Activated T-helper 1 cell treated with anti-CD3 and anti-CD28 coated beads, Interleukin-12 subunit alpha, Interleukin-12 subunit beta, Interleukin-2, Interleukin-4 antibody, amounts not matched to agents 30 ng/mL and 10 ng/mL and 1 ng/mL, durations not matched to agents 14 hours and 24 hours and 36 hours (primary cell): ENCODE measurements at regions not wholly inside any gene's neighbourhood (a gene's known extent, or its start where the extent isn't known, plus 50 kb on each side); places are given as distances from the start of the nearest gene placed in this dataset.

Experiments
- DNase-seq: peaks from one replicate; pipeline ENCODE4 v3.0.0; 2021; ENCODE audit warnings: low spot score
- H3K27ac Mint-ChIP-seq: one replicate; pipeline ENCODE4 v1.8.0; 2021; ENCODE audit warnings: mild to moderate bottlenecking, mixed read lengths
- H3K27me3 Mint-ChIP-seq: one replicate; pipeline ENCODE4 v1.8.0; 2022; ENCODE audit warnings: mild to moderate bottlenecking, moderate library complexity, mixed read lengths; ENCODE audit not compliant: insufficient read depth
- H3K36me3 Mint-ChIP-seq: one replicate; pipeline ENCODE4 v1.8.0; 2021; ENCODE audit warnings: low read depth, mixed read lengths
- H3K4me1 Mint-ChIP-seq: one replicate; pipeline ENCODE4 v1.8.0; 2021; ENCODE audit warnings: low read depth, mixed read lengths
- H3K4me3 Mint-ChIP-seq: one replicate; pipeline ENCODE4 v1.8.0; 2021; ENCODE audit warnings: mild to moderate bottlenecking, moderate library complexity, mixed read lengths
- H3K9me3 Mint-ChIP-seq: one replicate; pipeline ENCODE4 v1.8.0; 2021; ENCODE audit warnings: mixed read lengths
- intact Hi-C: fragments of 100-400 bp; cut with micrococcal nuclease; formaldehyde crosslinking; loops from one replicate; pipeline ENCODE4 v1.15.1; 2024

DNA sequence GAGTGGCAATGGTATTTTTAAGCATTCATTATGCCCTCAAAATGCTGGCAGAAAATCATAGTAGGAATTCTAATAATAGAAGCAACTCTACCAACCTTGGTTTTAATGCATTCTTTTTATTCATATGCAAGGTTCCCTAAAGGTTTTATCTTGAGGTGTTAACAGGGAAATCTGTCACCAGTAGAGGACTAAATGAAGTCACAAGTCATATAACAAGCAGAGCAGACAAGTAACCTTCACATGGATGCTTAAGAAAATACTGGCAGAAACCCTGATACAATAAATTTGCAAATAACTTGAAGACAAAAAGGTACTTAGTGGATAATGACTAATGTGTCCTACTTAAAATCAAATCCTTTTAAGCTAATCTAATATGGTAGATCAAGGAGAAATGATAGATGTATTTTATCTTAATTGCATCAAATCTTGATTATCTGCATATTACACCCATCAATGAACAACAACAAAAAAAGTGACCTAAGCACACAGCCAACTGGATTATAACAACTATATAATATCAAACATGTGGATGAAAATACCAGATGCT lies 73.3 kb downstream of the RFC3 start:
- Mint-ChIP-seq H3K27ac (no peak overlapping the region), H3K4me3 (no peak overlapping the region), H3K9me3 (peaks cover 41% of the 10 kb centered on the region), H3K27me3 (no peaks in the 10 kb centered on the region), H3K36me3 (peaks cover 3% of the 10 kb centered on the region), H3K4me1 (no peaks in the 10 kb centered on the region)
- intact Hi-C loops = no loop called here
- no peak for DNase-seq

DNA sequence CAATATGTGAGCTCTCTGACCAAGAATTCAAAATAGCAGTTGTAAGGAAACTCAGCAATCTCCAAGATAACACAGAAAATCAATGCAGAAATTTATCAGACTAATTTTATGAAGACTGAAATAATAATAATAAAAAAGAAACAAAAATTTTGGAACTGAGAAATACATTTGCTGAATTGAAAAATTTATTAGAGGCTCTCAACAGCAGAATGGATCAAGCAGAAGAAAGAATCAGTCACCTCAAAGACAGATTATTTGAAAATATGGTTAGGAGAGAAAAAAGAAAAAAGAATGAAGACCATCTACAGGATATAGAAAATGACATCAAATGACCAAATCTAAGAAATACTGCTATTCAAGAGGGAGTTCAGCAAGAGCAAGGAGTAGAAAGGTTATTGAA lies 75.6 kb downstream of the RFC3 start:
- H3K9me3 Mint-ChIP-seq = peaks cover 58% of the 10 kb centered on the region
- H3K4me1 Mint-ChIP-seq = no peaks in the 10 kb centered on the region
- DNase-seq = no peak
- H3K27me3 Mint-ChIP-seq = no peaks in the 10 kb centered on the region
- intact Hi-C loops = no loop called here
- no peak overlapping the region for H3K27ac Mint-ChIP-seq
- no peak overlapping the region for H3K4me3 Mint-ChIP-seq
- H3K36me3 Mint-ChIP-seq = peaks cover 3% of the 10 kb centered on the region

DNA sequence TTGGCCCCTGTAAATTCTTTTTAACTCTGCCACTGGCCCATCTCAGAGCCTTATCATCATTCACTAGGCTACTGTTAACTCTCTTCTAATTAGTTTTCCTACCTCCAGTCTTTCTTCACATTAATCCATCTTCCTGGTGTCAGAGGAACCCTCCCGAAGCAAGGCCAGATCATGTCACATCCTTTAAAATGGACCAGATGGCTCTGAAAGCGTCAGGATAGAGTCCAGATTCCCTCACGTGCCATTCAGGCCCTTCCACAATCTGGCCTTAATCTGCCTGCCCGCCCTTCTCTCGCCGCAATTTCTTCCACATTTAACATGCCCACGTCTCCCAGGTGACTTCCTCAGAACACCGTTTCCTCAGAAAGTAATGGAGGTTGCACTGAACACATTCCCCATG lies 86.5 kb downstream of the RFC3 start:
- Mint-ChIP-seq H3K27me3 (no peaks in the 10 kb centered on the region), H3K4me1 (no peaks in the 10 kb centered on the region), H3K9me3 (peaks cover 13% of the 10 kb centered on the region), H3K27ac (no peak overlapping the region), H3K36me3 (no peaks in the 10 kb centered on the region), H3K4me3 (no peak overlapping the region)
- intact Hi-C loops = no loop called here
- DNase-seq = no peak

DNA sequence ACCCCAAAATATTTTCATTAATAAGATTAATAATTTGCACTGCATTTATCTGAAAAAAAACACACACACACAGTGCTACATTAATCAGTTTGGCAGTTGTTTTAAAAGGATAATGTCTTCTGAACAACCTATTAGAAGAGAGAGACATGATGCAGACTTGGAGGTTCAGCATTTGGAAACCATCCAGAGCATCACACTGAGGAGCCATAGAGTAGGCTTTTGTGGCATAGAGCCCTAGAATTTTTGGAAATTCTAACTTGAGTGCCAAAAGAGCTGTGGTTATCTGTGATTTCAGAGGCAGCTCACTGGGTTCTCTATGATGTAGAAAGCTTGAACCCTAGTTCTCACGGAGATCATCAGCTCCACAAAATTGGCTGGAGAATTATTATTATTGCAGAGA lies 90.2 kb downstream of the RFC3 start:
- H3K36me3 Mint-ChIP-seq = peaks cover 2% of the 10 kb centered on the region
- no peaks in the 10 kb centered on the region for H3K27me3 Mint-ChIP-seq
- H3K9me3 Mint-ChIP-seq = no peaks in the 10 kb centered on the region
- no peak overlapping the region for H3K4me3 Mint-ChIP-seq
- intact Hi-C loops = no loop called here
- no peak overlapping the region for H3K27ac Mint-ChIP-seq
- DNase-seq = no peak
- H3K4me1 Mint-ChIP-seq = no peaks in the 10 kb centered on the region

DNA sequence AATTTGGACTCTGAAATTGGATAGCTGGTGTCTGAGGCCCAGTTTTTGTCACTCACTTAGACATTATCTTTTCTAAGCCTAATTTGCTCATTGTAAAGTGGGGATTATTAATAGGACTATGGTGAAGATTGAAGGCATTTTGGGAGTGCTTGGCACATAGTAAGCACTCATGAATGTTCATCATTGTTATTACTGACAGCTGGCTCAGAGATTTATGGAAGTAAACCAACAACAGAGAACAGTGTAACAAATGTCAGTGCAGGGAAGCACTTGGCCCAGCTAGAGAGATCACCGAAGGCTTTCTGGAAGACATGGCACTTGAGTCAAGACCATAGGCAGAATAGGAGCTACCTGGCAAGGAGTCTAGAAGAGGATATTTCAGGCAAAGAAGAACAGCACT lies 92.3 kb downstream of the RFC3 start:
- no peak for DNase-seq
- intact Hi-C loops = no loop called here
- peaks cover 2% of the 10 kb centered on the region for H3K36me3 Mint-ChIP-seq
- no peaks in the 10 kb centered on the region for H3K9me3 Mint-ChIP-seq
- no peaks in the 10 kb centered on the region for H3K27me3 Mint-ChIP-seq
- no peaks in the 10 kb centered on the region for H3K4me1 Mint-ChIP-seq
- no peak overlapping the region for H3K27ac Mint-ChIP-seq
- no peak overlapping the region for H3K4me3 Mint-ChIP-seq

DNA sequence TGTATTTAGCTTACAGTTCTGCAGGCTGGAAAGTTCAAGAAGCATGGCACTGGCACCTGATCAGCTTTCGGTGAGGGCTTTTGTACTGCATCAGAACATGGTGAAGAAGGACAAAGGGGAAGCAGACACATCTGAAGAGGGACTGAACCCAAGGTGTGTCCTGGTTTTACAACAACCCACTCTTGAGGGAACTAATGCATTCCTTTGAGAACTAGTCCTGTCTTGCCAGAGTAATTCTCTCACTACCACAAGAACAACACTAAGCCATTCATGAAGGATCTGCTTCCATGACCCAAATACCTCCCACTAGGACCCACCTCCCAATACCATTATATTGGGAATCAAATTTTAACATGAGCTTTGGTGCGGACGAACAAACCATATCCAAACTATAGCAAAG lies 93.6 kb downstream of the RFC3 start:
- intact Hi-C loops = no loop called here
- no peak for DNase-seq

DNA sequence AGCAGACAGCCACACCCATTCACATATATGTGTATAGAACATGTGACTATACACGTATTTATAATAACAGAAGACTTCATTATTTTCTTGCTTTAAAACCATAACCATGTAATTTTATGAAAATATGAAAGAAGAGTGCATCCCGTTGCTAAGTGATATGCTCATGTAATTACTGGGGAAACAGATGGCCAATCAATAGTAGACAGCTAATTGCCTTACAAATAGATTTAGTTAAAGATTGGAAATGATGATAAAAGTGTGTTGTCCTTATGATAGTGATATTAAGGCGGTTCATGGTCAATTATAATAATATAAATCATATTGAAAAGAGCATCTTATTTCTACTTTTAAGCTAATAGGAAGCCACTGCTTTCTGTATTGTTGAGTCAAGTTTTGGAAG lies 95.9 kb downstream of the RFC3 start:
- no peaks in the 10 kb centered on the region for H3K27me3 Mint-ChIP-seq
- intact Hi-C loops = no loop called here
- no peak for DNase-seq
- H3K4me1 Mint-ChIP-seq = no peaks in the 10 kb centered on the region
- no peak overlapping the region for H3K27ac Mint-ChIP-seq
- peaks cover 2% of the 10 kb centered on the region for H3K36me3 Mint-ChIP-seq
- H3K4me3 Mint-ChIP-seq = no peak overlapping the region
- H3K9me3 Mint-ChIP-seq = no peaks in the 10 kb centered on the region

More for the DNA sequence above, 93.6 kb downstream of the RFC3 start:
- H3K27ac Mint-ChIP-seq = no peak overlapping the region
- H3K36me3 Mint-ChIP-seq = peaks cover 2% of the 10 kb centered on the region
- no peaks in the 10 kb centered on the region for H3K27me3 Mint-ChIP-seq
- no peak overlapping the region for H3K4me3 Mint-ChIP-seq
- H3K4me1 Mint-ChIP-seq = no peaks in the 10 kb centered on the region
- H3K9me3 Mint-ChIP-seq = no peaks in the 10 kb centered on the region

DNA sequence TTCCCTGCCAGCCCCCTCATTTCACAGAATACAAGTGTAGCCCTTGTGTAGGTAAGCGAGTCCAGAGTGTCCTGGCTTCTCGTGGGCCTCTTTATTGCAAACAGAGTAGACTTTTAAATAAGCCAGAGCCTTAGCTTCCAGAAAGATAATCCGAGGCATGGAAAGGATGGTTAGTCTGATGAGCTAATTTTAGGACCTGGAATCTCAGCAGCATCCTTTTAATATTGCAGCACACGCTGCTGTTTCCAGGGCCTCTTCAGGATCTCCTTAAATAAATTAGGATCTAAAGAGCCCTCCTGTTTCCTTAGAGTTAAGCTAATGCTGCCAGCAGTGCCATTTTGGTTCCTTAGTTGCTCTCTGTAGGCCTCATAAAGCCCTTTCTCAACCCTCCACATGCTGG lies 99.2 kb downstream of the RFC3 start:
- Mint-ChIP-seq H3K36me3 (no peaks in the 10 kb centered on the region), H3K9me3 (no peaks in the 10 kb centered on the region), H3K27me3 (no peaks in the 10 kb centered on the region), H3K4me3 (no peak overlapping the region), H3K27ac (no peak overlapping the region), H3K4me1 (no peaks in the 10 kb centered on the region)
- intact Hi-C loops = no loop called here
- DNase-seq = no peak

DNA sequence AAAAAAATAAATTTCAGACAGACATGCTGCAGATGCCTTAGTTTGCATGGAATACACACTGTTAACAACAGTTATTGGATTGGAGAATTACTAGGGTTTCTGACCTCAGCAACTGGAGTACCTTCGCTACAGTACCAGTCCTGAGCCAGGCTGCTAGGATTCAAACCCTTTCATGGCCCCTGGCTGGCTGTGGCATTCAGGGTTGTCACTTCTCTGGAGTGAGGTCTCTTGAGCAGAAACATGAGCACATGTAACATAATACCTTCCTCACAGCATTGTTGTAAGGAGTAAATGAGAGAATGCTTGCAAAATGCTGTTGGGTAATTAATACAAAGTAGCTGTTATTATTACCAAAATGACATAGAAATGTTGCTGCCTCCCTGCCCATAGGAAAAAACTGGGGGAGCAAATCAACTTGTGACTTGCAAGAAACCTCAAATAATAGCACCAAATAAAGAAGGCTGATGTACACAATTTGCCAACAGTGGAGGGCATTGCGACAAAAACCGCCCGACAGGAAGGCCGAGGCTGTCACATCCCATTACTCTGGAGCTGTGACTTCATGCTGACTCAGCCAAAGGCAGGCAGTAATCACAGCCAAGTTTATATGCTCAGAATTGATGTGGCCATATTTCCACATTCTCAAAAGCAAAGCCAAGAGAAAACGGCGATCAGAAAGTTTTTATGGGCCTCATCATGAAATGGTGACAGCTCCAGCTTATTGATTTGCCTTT lies 100.4 kb downstream of the RFC3 start:
- H3K9me3 Mint-ChIP-seq = no peaks in the 10 kb centered on the region
- DNase-seq = no peak
- intact Hi-C loops = no loop called here
- H3K36me3 Mint-ChIP-seq = no peaks in the 10 kb centered on the region
- H3K27ac Mint-ChIP-seq = no peak overlapping the region
- no peaks in the 10 kb centered on the region for H3K4me1 Mint-ChIP-seq
- H3K4me3 Mint-ChIP-seq = no peak overlapping the region
- no peaks in the 10 kb centered on the region for H3K27me3 Mint-ChIP-seq

DNA sequence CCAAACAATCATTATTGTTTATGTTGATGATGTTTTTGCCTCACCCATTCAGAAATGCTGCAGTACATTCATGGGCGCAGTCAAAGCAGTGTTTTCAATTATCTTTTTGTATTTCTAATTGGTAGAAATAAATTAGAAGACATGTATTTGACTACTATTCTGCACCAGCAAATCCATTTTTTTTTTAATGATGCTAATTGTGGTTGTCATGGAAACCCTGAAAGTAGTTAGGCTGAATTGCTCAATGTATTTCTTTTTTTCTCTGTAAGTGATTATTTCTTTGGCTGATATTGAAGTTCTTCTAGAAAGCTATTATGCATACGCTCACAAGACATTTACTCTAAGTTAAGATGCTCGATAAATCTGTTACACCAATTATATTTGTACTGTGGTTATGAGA lies 101.2 kb downstream of the RFC3 start:
- no peak for DNase-seq
- no peaks in the 10 kb centered on the region for H3K36me3 Mint-ChIP-seq
- H3K4me1 Mint-ChIP-seq = no peaks in the 10 kb centered on the region
- H3K4me3 Mint-ChIP-seq = no peak overlapping the region
- no peaks in the 10 kb centered on the region for H3K9me3 Mint-ChIP-seq
- H3K27ac Mint-ChIP-seq = no peak overlapping the region
- H3K27me3 Mint-ChIP-seq = no peaks in the 10 kb centered on the region
- intact Hi-C loops = no loop called here

DNA sequence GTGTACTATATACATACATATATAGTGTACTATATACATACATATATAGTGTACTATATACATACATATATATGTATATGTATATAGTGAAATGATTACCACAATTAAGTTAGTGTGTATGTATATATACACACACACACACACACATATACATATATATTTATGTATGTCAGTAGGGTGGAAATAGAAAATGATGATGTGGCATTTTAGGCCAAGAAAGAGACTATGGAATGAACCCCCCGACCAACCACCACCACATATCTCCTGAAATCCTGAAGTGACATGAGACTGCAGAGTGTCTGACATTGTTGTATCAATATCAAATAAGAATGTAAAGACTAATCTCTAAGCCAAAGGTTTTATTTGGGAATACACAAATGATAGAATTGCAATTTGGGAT lies 107.6 kb downstream of the RFC3 start:
- DNase-seq = no peak
- intact Hi-C loops = no loop called here
- no peak overlapping the region for H3K27ac Mint-ChIP-seq
- no peak overlapping the region for H3K4me3 Mint-ChIP-seq
- H3K9me3 Mint-ChIP-seq = no peaks in the 10 kb centered on the region
- H3K36me3 Mint-ChIP-seq = no peaks in the 10 kb centered on the region
- no peaks in the 10 kb centered on the region for H3K4me1 Mint-ChIP-seq
- H3K27me3 Mint-ChIP-seq = no peaks in the 10 kb centered on the region

DNA sequence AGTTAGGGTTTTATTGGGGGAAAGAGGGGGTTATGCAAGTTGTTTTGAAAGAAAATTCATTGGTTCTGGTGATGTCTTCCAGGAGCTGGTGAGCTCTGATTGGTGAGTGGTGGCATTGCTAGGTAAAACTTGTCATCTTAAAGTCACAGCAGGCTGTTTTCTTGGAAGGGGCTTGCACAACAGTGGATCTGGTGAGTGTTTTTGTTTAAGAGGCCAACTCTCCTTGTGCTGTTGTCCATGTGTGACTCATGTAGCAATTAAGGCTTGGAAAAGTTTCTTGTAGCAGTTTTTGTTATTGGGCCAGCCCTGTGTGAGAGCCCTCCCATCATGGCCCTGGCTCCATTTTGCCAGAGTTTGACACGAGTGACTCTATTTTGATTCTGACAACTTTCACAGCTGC lies 109.4 kb downstream of the RFC3 start:
- H3K4me3 Mint-ChIP-seq = no peak overlapping the region
- no peaks in the 10 kb centered on the region for H3K4me1 Mint-ChIP-seq
- no peaks in the 10 kb centered on the region for H3K9me3 Mint-ChIP-seq
- no peak overlapping the region for H3K27ac Mint-ChIP-seq
- H3K36me3 Mint-ChIP-seq = no peaks in the 10 kb centered on the region
- intact Hi-C loops = no loop called here
- DNase-seq = no peak
- H3K27me3 Mint-ChIP-seq = no peaks in the 10 kb centered on the region

DNA sequence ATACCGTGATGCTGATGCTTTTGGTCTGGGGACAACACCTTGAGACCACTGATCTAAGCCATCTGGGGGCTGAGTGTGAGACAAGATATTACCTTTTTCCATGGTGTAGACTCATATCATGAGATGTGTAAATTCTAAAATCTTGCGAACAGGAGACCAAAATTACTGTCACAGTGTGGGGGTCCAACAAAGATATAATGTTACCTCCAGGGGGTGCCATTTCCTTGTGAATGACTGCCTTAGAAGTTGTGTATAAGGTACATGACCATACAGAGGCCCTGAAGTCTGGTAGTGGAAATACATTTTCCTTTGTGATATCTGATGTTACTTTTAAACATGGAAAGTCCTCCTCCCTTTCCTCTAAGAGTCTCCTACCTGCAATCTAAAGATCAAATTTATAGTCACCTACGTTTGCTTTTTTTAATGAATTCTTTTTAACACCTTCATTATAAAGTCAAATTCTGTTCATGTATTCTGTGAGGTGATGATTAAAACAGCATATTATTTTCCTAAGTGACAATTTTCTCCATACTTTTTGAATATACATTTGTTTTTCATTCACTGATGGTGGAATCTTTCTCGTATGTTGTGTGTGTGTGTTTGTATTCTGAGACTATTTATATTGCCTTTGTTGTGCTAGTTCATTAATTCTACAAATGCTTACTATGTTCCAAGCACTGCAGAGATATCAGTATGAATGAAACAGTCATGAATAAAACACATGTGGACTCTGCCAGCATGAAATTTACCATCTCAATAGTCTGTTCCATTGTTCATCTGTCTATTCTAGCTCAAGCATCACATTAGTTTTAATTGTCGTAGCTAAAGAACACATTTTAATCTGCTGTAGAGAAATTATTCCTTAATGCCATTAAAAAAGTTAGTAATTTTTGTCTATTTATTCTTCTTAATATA lies 113.7 kb downstream of the RFC3 start:
- intact Hi-C loops = loop anchor here (1.0 to 2.0 kb wide), 2 partner anchors 1226 to 1233 kb away; no protein-coding TSS in a partner anchor
- Mint-ChIP-seq H3K4me1 (no peaks in the 10 kb centered on the region), H3K4me3 (no peak overlapping the region), H3K27me3 (peaks cover 2% of the 10 kb centered on the region), H3K27ac (no peak overlapping the region), H3K9me3 (no peaks in the 10 kb centered on the region), H3K36me3 (no peaks in the 10 kb centered on the region)
- no peak for DNase-seq
